H1 (cell line): ENCODE measurements at regions not wholly inside any gene's neighbourhood (a gene's known extent, or its start where the extent isn't known, plus 50 kb on each side); places are given as distances from the start of the nearest gene placed in this dataset.
A peak's percentile ranks its signal among the peaks of the same experiment; 100 is the strongest.

Experiments used
- CTCF ChIA-PET: fragments of 300-600 bp; sonication (Branson Sonifier 250); formaldehyde crosslinking; loops from one replicate; lab custom pipeline; 2021; ENCODE audit not compliant: partially characterized antibody; lab: Charles Lee
- POLR2A ChIA-PET: fragments of 300-600 bp; sonication (Branson Sonifier 250); formaldehyde crosslinking; loops from one replicate; lab custom pipeline; 2021; ENCODE audit warnings: inconsistent platforms; ENCODE audit not compliant: partially characterized antibody; lab: Charles Lee
- DNase-seq, 2 experiments: peaks; one replicate each; pipeline versions ENCODE4 v3.0.0 to v3.0.0-alpha.2; 2010 to 2022; ENCODE audit warnings: low spot score in 2 of 2, low read depth in 1 of 2, mixed read lengths in 1 of 2
- FAIRE-seq: peaks from 2 replicates; lab custom pipeline; 2011; peaks lifted over from hg19 to GRCh38; lab: Jason Lieb, UNC
- H2AFZ ChIP-seq: 2 replicates; pipeline ENCODE4 v1.8.1; 2012; ENCODE audit warnings: low read length, inconsistent platforms
- H2AK5ac ChIP-seq: 2 replicates; pipeline ENCODE4 v1.6.1; 2013; ENCODE audit warnings: low read depth, low read length
- H2BK120ac ChIP-seq: replicated peaks from 2 replicates; pipeline ENCODE3; 2013; ENCODE audit warnings: low read depth, low read length, inconsistent platforms
- H2BK12ac ChIP-seq: 2 replicates; pipeline ENCODE4 v1.6.1; 2013; ENCODE audit warnings: low read depth, low read length
- H2BK15ac ChIP-seq: 2 replicates; pipeline ENCODE4 v1.6.1; 2013; ENCODE audit warnings: low read length
- H2BK20ac ChIP-seq: 2 replicates; pipeline ENCODE4 v1.6.1; 2013; ENCODE audit warnings: low read length
- H2BK5ac ChIP-seq: 2 replicates; pipeline ENCODE4 v1.6.1; 2013; ENCODE audit warnings: low read depth, low read length
- H3K14ac ChIP-seq: 2 replicates; pipeline ENCODE4 v1.6.1; 2013; ENCODE audit warnings: inconsistent platforms; ENCODE audit not compliant: insufficient read length
- H3K18ac ChIP-seq: 2 replicates; pipeline ENCODE4 v1.6.1; 2013; ENCODE audit warnings: low read length; ENCODE audit errors: extremely low read depth
- H3K23ac ChIP-seq: 2 replicates; pipeline ENCODE4 v1.6.1; 2013; ENCODE audit warnings: inconsistent platforms; ENCODE audit not compliant: insufficient read length
- H3K23me2 ChIP-seq: 2 replicates; pipeline ENCODE4 v1.6.1; 2013; ENCODE audit warnings: low read depth, low read length
- H3K27ac ChIP-seq: 2 replicates; pipeline ENCODE4 v1.6.1; 2011; ENCODE audit warnings: low read depth, low read length, inconsistent platforms
- H3K27me3 ChIP-seq, 4 experiments: replicated peaks in 1 of 4; 1 replicate in 1 of 4; 2 replicates in 3 of 4; pipeline versions ENCODE4 v1.6.1 to v1.8.1; 2011 to 2013; ENCODE audit warnings: low read length in 3 of 4, mild to moderate bottlenecking in 3 of 4, inconsistent platforms in 2 of 4, mixed read lengths in 2 of 4, moderate library complexity in 1 of 4; ENCODE audit not compliant: control insufficient read depth in 3 of 4, insufficient read depth in 3 of 4; ENCODE audit errors: extremely low read depth in 1 of 4
- H3K36me3 ChIP-seq, 4 experiments: 2 replicates each; pipeline versions ENCODE4 v1.6.1 to v1.8.1; 2011 to 2013; ENCODE audit warnings: mild to moderate bottlenecking in 4 of 4, low read length in 3 of 4, moderate library complexity in 2 of 4, control low read depth in 1 of 4, inconsistent platforms in 1 of 4; ENCODE audit not compliant: insufficient read depth in 4 of 4, control insufficient read depth in 2 of 4
- H3K4ac ChIP-seq: replicated peaks from 2 replicates; pipeline ENCODE3; 2013; ENCODE audit warnings: low read length, low read depth, mixed read lengths, inconsistent platforms; ENCODE audit not compliant: insufficient read length
- H3K4me1 ChIP-seq, 4 experiments: replicated peaks in 1 of 4; 1 replicate in 1 of 4; 2 replicates in 3 of 4; pipeline versions ENCODE4 v1.6.1 to v1.8.1; 2011 to 2013; ENCODE audit warnings: low read length in 3 of 4, inconsistent platforms in 2 of 4, mixed read lengths in 1 of 4; ENCODE audit not compliant: insufficient read depth in 4 of 4, control insufficient read depth in 3 of 4
- H3K4me2 ChIP-seq, 2 experiments: 2 replicates each; pipeline versions ENCODE4 v1.6.1 to v1.8.1; 2011 to 2013; ENCODE audit warnings: low read depth in 2 of 2, low read length in 2 of 2, control low read depth in 1 of 2, inconsistent platforms in 1 of 2, mild to moderate bottlenecking in 1 of 2; ENCODE audit not compliant: insufficient read depth in 1 of 2
- H3K4me3 ChIP-seq, 4 experiments: fragments of 200-600, 300-600 bp in 1 of 4; sonication (generic), shearing (Covaris generic), sonication (Bioruptor Twin) in 1 of 4; 2 replicates each; pipeline versions ENCODE4 v1.5.1 to v1.8.1; 2011 to 2016; ENCODE audit warnings: low read length in 4 of 4, low read depth in 3 of 4, control low read depth in 2 of 4, inconsistent platforms in 2 of 4, mild to moderate bottlenecking in 2 of 4, mixed read lengths in 1 of 4, moderate library complexity in 1 of 4; ENCODE audit not compliant: insufficient read depth in 2 of 4; ENCODE audit errors: extremely low read depth in 1 of 4
- H3K56ac ChIP-seq: replicated peaks from 2 replicates; pipeline ENCODE3; 2013; ENCODE audit warnings: low read depth, mild to moderate bottlenecking, mixed read lengths, low read length, inconsistent platforms; ENCODE audit not compliant: insufficient read length
- H3K79me1 ChIP-seq: 2 replicates; pipeline ENCODE4 v1.6.1; 2013; ENCODE audit warnings: low read depth, low read length, control low read depth
- H3K79me2 ChIP-seq, 2 experiments: 2 replicates each; pipeline versions ENCODE4 v1.6.1 to v1.8.1; 2012 to 2013; ENCODE audit warnings: low read length in 2 of 2, mild to moderate bottlenecking in 2 of 2, inconsistent platforms in 1 of 2; ENCODE audit not compliant: insufficient read depth in 2 of 2, control insufficient read depth in 1 of 2
- H3K9ac ChIP-seq, 4 experiments: replicated peaks in 1 of 4; 1 replicate in 1 of 4; 2 replicates in 3 of 4; pipeline versions ENCODE4 v1.6.1 to v1.8.1; 2011 to 2013; ENCODE audit warnings: low read depth in 3 of 4, low read length in 3 of 4, control low read depth in 2 of 4, mild to moderate bottlenecking in 2 of 4, moderate library complexity in 2 of 4, inconsistent platforms in 1 of 4; ENCODE audit errors: extremely low read depth in 1 of 4
- H3K9me3 ChIP-seq, 2 experiments: 2 replicates each; pipeline versions ENCODE4 v1.6.1 to v1.8.1; 2012 to 2013; ENCODE audit warnings: mild to moderate bottlenecking in 2 of 2, moderate library complexity in 2 of 2, control low read depth in 1 of 2, inconsistent platforms in 1 of 2, low read depth in 1 of 2, low read length in 1 of 2, mixed read lengths in 1 of 2; ENCODE audit not compliant: insufficient read depth in 2 of 2
- H4K20me1 ChIP-seq, 2 experiments: replicated peaks in 1 of 2; 2 replicates each; pipeline versions ENCODE3 to v1.8.1; 2011 to 2013; ENCODE audit warnings: inconsistent platforms in 2 of 2, low read length in 2 of 2, mild to moderate bottlenecking in 1 of 2; ENCODE audit not compliant: insufficient read depth in 2 of 2, control insufficient read depth in 1 of 2
- H4K5ac ChIP-seq: 2 replicates; pipeline ENCODE4 v1.6.1; 2013; ENCODE audit warnings: low read length, low read depth, mixed read lengths, inconsistent platforms; ENCODE audit not compliant: insufficient read length
- H4K8ac ChIP-seq: 2 replicates; pipeline ENCODE4 v1.8.0; 2013; ENCODE audit warnings: mild to moderate bottlenecking, moderate library complexity, low read length, inconsistent platforms; ENCODE audit not compliant: insufficient read depth; ENCODE audit errors: extremely low read depth
- H4K91ac ChIP-seq: replicated peaks from 2 replicates; pipeline ENCODE3; 2013; ENCODE audit warnings: low read length, mixed read lengths, inconsistent platforms; ENCODE audit not compliant: insufficient read length
- CREB1 ChIP-seq: IDR thresholded peaks from 2 replicates; pipeline ENCODE4 v1.6.1; 2012; ENCODE audit warnings: inconsistent platforms
- EGR1 ChIP-seq: IDR thresholded peaks from 2 replicates; pipeline ENCODE4 v1.6.1; 2011; ENCODE audit warnings: low read depth, low read length, borderline replicate concordance
- JUND ChIP-seq: IDR thresholded peaks from 2 replicates; pipeline ENCODE4 v1.6.1; 2011; ENCODE audit warnings: mild to moderate bottlenecking, improper control_type of control experiment, low read length
- KDM5A ChIP-seq: fragments of 200-600 bp; IDR thresholded peaks from 2 replicates; pipeline ENCODE4 v1.7.1; 2012; ENCODE audit warnings: mild to moderate bottlenecking, low read length, inconsistent platforms, mixed read lengths
- RFX5 ChIP-seq: IDR thresholded peaks from 2 replicates; pipeline ENCODE4 v1.6.1; 2011; ENCODE audit warnings: low read depth, low read length, improper control_type of control experiment, borderline replicate concordance
- SUZ12 ChIP-seq: fragments of 200-600 bp; sonication (generic); IDR thresholded peaks from 2 replicates; pipeline ENCODE4 v1.6.1; 2012; ENCODE audit warnings: mild to moderate bottlenecking, inconsistent platforms, low read length, moderate library complexity, mixed read lengths
- WGBS, 2 experiments: shearing (Covaris generic) in 1 of 2; methylation state at CpG; one replicate each; pipeline versions ENCODE4 v1.1.6 to v1.1.7; 2013 to 2015; ENCODE audit warnings: low lambda C conversion rate in 2 of 2, mixed read lengths in 2 of 2, inconsistent platforms in 1 of 2, low coverage in 1 of 2, missing lambda C conversion rate in 1 of 2; ENCODE audit not compliant: insufficient replicate concordance in 2 of 2, insufficient coverage in 1 of 2, insufficient read length in 1 of 2; ENCODE audit errors: extremely low coverage in 1 of 2, missing lambda C conversion rate in 1 of 2; 5-methylcytosine and 5-hydroxymethylcytosine counted together
- TF ChIP-seq, protein P1 (sequence below): IDR thresholded peaks from 2 replicates; pipeline ENCODE4 v1.6.1; 2011; ENCODE audit warnings: low read length, improper control_type of control experiment

DNA sequence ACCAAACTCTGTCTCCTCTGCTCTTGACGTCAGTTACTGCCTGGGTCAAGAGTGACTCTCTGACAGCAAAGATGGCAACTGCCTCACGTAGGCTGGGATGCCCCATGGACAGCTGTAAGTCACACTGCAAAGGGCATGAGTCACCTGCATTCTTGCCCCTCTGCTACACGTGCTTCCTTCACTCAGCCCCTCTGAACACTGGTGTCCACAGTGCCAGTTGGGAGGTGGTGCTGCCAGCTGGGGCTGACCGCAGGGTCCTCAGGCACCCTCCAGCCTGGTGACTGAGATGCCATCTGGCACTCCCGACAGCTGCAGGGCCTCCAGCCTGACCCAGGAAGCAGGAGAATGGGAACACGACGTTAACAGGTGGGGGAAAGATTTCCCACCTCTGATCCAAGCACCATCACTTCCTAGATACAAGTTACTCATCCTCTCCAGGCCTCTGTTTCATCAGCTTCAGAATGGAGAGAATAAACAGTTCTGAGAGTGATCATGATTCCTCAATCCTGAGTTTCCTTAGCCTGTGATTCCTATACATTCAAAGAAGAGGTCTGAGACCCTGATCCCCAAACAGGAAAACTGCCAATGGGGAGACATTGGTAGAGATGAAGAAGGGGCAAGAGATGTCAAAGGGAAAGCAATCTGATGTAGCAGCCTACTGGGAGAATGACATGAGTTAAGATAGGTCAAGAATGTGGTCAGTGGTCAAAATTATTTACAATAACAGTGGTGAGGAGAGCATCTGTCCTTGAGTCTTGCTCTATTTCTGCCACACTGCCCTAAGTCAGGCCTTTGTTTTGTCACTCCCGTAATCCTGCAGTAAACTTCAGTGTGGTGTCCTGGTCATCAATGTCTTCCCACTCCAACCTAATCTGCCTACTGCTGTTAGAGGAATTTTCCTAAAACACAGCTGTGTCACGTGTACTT, 86.1 kb upstream of the BCL6 start:
- POLR2A ChIA-PET, result no interaction called here

More for the DNA sequence above, 86.1 kb upstream of the BCL6 start:
- CTCF ChIA-PET, result interaction anchor here (0.9 to 1.4 kb wide), 4 partner anchors 16 to 91 kb away, joined by 3 to 4 read pairs (median 3); no protein-coding TSS in a partner anchor
- Histone ChIP-seq H3K4me1 (no peaks in the 10 kb centered on the region), H3K9ac (no peak overlapping the region), H3K4me2 (no peak overlapping the region), H2BK120ac (no peak overlapping the region), H2AFZ (no peak overlapping the region), H3K14ac (no peak overlapping the region), H2AK5ac (no peak overlapping the region; the same call in 1 of the 2 replicates), H3K27ac (no peak overlapping the region), H3K36me3 (no peaks in the 10 kb centered on the region), H3K9me3 (no peaks in the 10 kb centered on the region), H3K79me1 (no peaks in the 10 kb centered on the region), H3K4ac (no peak overlapping the region), H4K20me1 (no peaks in the 10 kb centered on the region), H3K18ac (no peak overlapping the region), H2BK15ac (no peak overlapping the region), H3K79me2 (no peaks in the 10 kb centered on the region), H4K91ac (no peak overlapping the region), H3K23me2 (no peaks in the 10 kb centered on the region), H2BK20ac (no peak overlapping the region), H3K23ac (no peak overlapping the region), H4K5ac (no peak overlapping the region), H2BK12ac (no peak overlapping the region), H3K27me3 (no peaks in the 10 kb centered on the region), H3K56ac (no peak overlapping the region), H4K8ac (no peak overlapping the region), H3K4me3 (no peak overlapping the region), H2BK5ac (no peak overlapping the region)
- no peak for FAIRE-seq
- peak in 1 of 2 experiments; percentile 39 for DNase-seq
- TF ChIP-seq JUND, result no peak
- no peak for TF ChIP-seq CREB1
- no peak for TF ChIP-seq EGR1
- no peak for TF ChIP-seq SUZ12
- TF ChIP-seq KDM5A, result no peak
- TF ChIP-seq, protein P1, sequence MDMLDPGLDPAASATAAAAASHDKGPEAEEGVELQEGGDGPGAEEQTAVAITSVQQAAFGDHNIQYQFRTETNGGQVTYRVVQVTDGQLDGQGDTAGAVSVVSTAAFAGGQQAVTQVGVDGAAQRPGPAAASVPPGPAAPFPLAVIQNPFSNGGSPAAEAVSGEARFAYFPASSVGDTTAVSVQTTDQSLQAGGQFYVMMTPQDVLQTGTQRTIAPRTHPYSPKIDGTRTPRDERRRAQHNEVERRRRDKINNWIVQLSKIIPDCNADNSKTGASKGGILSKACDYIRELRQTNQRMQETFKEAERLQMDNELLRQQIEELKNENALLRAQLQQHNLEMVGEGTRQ, result no peak
- TF ChIP-seq RFX5, result no peak
- WGBS, 2 experiments, result 94% methylated on average over 9 of the region's 9 CpGs; no CpG with 5 or more reads in 1 of the 2 experiments
